Astrocyte (in vitro differentiated cells and primary cell): ENCODE measurements at regions not wholly inside any gene's neighbourhood (a gene's known extent, or its start where the extent isn't known, plus 50 kb on each side); places are given as distances from the start of the nearest gene placed in this dataset.

ENCODE experiments used
- EZH2 ChIP-seq: IDR thresholded peaks from 2 replicates; pipeline ENCODE4 v1.6.1; 2012; ENCODE audit warnings: mild to moderate bottlenecking, low read length, inconsistent platforms; ENCODE audit not compliant: insufficient read depth
- TF ChIP-seq, protein P1 (sequence below): IDR thresholded peaks from 2 replicates; pipeline ENCODE4 v1.5.1; 2011; ENCODE audit warnings: low read depth, mild to moderate bottlenecking, inconsistent platforms, low read length, moderate library complexity; ENCODE audit not compliant: insufficient read depth

DNA sequence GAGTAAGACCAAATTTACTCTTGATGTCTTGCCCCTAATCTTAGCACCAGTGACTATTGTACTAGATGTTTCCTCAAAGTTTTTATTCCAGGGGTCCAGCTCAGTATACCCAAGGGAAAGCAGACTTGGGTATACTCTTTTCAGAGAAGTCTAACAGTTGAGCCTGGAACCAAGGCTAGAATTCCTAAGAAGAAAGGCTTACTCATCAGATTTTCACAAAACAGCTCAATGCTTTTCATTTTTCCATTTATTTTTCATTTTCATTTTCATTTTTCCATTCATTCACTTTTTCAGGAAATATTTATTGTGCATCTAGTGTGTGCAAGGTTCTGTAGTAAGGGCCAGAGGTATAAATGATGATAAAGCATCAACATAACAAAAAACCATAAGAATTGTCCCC lies 143.2 kb downstream of the PHLDA1 start:
- TF ChIP-seq, protein P1, sequence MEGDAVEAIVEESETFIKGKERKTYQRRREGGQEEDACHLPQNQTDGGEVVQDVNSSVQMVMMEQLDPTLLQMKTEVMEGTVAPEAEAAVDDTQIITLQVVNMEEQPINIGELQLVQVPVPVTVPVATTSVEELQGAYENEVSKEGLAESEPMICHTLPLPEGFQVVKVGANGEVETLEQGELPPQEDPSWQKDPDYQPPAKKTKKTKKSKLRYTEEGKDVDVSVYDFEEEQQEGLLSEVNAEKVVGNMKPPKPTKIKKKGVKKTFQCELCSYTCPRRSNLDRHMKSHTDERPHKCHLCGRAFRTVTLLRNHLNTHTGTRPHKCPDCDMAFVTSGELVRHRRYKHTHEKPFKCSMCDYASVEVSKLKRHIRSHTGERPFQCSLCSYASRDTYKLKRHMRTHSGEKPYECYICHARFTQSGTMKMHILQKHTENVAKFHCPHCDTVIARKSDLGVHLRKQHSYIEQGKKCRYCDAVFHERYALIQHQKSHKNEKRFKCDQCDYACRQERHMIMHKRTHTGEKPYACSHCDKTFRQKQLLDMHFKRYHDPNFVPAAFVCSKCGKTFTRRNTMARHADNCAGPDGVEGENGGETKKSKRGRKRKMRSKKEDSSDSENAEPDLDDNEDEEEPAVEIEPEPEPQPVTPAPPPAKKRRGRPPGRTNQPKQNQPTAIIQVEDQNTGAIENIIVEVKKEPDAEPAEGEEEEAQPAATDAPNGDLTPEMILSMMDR = no peak
- TF ChIP-seq EZH2 = no peak
